ENCODE measurements at regions not wholly inside any gene's neighbourhood (a gene's known extent, or its start where the extent isn't known, plus 50 kb on each side); places are given as distances from the start of the nearest gene placed in this dataset.
"Not testable (repeated sequence)": the region's sequence is repeated elsewhere in the genome, so short reads cannot be mapped to it uniquely, and the experiment has no call there.

DNA sequence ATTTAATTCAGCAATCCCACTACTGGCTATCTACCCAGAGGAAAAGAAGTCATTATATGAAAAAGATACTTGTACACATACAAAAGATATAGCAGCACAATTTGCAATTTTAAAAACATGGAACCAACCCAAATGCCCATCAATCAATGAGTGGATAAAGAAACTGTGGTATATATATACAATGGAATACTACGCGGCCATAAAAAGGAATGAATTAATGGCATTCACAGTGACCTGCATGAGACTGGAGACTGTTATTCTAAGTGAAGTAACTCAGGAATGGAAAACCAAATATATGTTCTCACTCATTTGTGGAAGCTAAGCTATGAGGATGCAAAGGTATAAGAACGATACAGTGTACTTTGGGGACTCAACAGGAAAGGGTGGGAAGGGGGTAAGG, 102.8 kb upstream of the KCNMA1 start:
- not testable (repeated sequence) for DNase-seq (ENCODE audit: low read depth, low spot score); H3K4me3 ChIP-seq (ENCODE audit: low read length)

DNA sequence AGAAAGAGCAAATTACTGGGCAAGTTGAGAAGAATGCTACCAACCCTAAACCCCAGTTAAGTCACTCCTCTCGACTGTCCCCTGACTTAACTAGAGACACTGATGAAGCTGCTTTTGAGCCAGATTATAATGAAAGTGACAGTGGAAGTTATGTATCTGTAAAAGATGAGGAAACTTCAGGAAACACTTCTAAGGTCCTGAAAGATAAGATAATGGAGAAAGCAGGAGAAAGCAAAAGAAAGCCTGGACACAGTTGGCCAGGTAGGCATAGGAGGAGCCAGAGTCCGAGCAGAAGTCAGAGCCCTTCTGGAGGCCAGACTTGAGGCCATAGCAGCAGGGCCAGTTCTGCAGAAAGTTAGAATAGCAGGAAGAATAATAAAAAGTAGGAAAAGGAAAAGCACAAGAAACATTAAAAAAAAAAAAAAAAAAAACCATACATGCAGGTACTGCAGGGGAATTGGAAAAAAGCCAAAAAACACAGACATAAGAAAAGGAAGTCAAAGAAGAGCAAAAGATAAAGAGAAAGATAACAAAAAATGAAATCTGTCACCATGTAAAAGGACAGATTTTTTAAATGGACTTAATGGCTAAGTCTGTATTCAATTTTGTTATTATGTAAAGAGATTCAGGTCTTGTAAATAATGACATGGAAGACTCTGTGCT, 101.0 kb upstream of the KCNMA1 start:
- no peak for DNase-seq (ENCODE audit: low read depth, low spot score)
- no peak overlapping the region for H3K4me3 ChIP-seq (ENCODE audit: low read length)

DNA sequence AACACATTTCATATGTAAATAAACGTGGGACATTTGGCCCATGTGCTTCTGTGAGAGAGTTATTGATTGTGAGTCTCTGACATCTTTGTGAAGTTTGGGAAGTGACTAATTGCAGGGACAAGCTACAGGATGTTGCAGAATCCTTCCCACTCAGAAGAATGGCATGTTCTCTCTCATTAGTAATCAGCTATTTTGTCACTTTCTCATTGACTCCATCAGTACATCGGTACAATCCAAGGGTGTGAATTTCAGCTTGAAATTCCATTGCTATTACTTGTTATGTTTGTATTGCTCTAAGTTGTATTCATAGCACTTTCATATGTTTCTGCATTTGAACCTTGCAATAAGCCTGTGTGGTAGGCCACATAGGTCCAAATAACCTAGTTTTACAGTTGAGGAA, 100.0 kb upstream of the KCNMA1 start:
- no peak for DNase-seq (ENCODE audit: low read depth, low spot score)
- H3K4me3 ChIP-seq (ENCODE audit: low read length), result no peak overlapping the region

DNA sequence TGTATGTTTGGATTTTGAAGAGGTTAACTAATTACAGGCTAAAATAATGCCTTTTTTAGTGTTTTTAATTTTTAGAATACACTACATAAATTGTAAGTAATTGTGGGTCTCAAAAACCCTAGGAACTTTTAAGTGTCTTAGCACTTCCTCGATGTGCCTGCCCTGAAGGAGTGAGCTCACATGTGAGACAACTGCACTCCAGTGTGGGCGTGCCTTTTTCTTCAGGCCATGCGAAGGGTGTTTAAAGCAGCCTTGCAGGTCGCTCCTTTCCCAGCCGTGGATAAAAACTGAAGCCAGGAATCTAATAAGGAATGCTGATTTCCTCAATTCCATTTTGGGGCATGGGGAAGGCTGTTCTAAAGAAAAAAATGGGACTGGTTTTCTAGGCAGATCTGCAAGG, 97.5 kb upstream of the KCNMA1 start:
- H3K4me3 ChIP-seq (ENCODE audit: low read length); DNase-seq (ENCODE audit: low read depth, low spot score): not testable (repeated sequence)

DNA sequence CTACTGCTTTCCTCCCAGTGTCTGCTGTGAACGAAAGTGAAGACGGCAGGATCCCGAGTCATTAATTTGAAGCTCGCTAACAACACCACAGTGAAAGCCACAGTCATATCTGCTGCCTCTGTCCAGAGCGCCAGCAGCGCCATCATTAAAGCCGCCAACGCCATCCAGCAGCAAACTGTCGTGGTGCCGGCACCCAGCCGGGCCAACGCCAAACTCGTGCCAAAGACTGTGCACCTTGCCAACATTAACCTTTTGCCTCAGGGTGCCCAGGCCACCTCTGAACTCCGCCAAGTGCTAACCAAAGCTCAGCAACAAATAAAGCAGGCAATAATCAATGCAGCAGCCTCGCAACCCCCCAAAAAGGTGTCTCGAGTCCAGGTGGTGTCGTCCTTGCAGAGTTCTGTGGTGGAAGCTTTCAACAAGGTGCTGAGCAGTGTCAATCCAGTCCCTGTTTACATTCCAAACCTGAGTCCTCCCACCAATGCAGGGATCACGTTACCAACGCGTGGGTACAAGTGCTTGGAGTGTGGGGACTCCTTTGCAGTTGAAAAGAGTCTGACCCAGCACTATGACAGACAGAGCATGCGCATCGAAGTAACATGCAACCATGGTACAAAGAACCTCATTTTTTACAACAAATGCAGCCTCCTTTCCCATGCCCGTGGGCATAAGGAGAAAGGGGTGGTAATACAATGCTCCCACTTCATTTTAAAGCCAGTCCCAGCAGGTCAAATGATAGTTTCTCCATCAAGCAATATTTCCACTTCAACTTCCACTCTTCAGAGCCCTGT, 94.8 kb upstream of the KCNMA1 start:
- DNase-seq (ENCODE audit: low read depth, low spot score), result no peak
- H3K4me3 ChIP-seq (ENCODE audit: low read length), result no peak overlapping the region

DNA sequence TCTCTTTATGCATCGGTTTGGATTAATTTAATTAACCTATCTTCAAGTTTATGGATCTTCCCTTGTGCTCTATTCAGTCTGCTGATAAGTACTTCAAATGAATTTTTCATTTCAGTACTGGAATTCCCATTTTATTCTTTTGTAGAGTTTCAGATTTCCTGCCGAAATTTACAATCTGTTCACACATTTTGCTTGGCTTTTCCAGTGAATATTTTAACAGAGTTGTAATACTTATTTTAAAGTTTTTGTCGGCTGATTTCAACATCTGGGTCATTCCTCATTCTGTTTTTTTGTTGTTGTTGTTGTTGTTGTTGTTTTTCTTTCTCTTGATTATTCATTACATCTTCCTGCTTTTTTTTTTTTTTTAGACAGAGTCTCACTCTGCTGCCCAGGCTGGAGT, 89.9 kb upstream of the KCNMA1 start:
- DNase-seq (ENCODE audit: low read depth, low spot score), result no peak
- no peak overlapping the region for H3K4me3 ChIP-seq (ENCODE audit: low read length)

DNA sequence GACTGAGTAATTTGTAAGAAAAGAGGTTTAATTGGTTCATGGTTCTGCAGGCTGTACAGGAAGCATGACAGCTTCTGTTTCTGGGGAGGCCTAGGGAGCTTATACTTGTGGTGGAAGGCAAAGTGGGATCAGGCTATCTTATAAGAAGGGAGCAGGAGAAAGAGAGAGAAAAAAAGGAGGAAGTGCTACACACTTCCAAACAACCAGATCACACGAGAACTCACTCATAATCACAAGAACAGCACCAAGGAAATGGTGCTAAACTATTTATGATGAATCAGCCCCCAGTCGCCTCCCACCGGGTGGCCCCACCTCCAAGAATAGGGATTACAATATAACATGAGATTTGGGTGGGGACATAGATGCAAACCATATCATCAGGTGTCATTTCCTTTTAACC, 89.1 kb upstream of the KCNMA1 start:
- no peak for DNase-seq (ENCODE audit: low read depth, low spot score)
- no peak overlapping the region for H3K4me3 ChIP-seq (ENCODE audit: low read length)

DNA sequence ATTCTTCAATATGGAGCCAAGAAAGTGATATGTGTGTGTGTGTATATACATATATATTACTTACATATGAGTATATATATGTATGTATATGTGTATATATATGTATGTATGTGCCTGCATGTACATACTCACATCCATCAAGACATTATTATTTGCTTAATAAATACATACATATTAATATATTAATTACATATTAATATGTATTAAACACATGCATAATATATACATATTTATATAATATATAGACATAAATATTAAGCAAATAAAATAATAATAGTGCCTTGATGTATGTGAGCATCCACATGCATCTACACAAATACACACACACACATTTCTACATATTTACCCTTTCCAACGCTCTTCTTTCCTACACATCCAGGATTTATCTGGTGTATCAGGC, 88.7 kb upstream of the KCNMA1 start:
- no peak for DNase-seq (ENCODE audit: low read depth, low spot score)
- H3K4me3 ChIP-seq (ENCODE audit: low read length), result no peak overlapping the region

DNA sequence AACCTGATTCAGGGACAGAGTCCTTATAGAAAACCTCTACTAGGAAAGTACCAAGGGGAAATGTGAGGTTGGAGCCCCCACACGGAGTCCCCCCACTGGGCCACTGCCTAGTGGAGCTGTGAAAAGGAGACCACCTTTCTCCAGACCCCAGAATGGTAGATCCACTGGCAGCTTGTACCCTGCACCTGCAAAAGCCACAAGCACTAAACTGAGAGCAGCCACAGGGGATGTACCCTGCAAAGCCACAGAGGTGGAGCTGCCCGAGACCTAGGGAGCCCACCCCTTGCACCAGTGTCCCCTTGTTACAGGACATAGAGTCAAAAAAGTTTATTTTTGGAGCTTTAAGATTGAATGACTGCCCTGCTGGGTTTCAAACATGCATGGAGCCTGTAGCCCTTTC, 87.2 kb upstream of the KCNMA1 start:
- DNase-seq (ENCODE audit: low read depth, low spot score), result no peak
- no peak overlapping the region for H3K4me3 ChIP-seq (ENCODE audit: low read length)

DNA sequence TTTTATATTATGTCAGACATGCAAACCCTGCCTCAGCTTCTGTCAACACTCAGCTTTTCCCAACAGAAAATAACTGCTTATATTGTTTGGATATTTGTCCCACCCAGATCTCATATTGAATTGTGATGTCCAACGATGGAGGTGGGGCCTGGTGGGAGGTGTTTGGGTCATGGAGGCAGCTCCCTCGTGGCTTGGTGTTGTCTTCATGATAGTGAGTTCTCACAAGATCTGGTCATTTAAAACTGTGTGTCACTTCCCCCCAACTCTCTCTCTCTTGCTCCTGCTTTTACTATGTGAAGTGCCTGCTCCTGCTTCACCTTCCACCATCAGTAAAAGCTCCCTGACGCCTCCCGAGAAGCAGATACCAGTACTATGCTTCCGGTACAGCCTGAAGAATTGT, 85.8 kb upstream of the KCNMA1 start:
- DNase-seq (ENCODE audit: low read depth, low spot score), result no peak
- H3K4me3 ChIP-seq (ENCODE audit: low read length), result no peak overlapping the region

DNA sequence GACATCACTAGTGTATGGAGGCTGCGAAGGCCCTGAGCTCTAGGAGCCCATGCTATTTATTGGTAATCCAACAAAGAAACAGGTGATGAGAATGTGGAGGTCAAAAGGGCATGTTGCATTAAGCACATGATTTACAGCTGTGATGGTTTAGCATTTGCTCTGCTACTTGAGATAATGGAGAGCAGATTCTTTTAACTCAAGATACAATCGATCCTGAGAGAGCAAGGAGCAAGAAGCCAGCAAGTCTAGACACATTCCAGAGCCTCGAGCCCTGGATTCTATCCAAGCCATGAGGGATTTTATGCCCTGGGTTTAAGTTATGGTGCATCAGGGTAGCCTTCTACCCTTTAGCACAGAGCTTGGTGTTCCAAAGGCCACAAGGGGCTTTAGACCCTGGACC, 85.3 kb upstream of the KCNMA1 start:
- DNase-seq (ENCODE audit: low read depth, low spot score); H3K4me3 ChIP-seq (ENCODE audit: low read length): not testable (repeated sequence)

DNA sequence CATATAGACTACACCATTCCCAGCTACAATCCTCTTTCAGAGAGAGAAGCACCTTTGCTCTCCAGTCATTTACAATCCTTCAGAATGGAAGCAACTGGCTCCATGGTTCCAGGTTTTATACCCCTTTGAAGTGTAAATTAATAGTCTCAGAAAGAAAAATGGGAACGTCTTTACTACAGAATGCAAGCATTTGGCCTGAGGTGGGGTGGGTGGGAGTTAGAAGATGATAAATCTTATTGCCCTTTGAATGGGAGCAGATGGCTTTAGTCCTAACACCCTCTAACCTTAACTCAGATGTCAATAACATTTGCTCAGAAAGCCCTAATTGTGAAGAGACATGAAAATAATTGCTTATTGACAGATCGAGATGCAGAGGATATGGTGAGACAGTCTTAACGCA, 84.2 kb upstream of the KCNMA1 start:
- DNase-seq (ENCODE audit: low read depth, low spot score), result no peak
- no peak overlapping the region for H3K4me3 ChIP-seq (ENCODE audit: low read length)

DNA sequence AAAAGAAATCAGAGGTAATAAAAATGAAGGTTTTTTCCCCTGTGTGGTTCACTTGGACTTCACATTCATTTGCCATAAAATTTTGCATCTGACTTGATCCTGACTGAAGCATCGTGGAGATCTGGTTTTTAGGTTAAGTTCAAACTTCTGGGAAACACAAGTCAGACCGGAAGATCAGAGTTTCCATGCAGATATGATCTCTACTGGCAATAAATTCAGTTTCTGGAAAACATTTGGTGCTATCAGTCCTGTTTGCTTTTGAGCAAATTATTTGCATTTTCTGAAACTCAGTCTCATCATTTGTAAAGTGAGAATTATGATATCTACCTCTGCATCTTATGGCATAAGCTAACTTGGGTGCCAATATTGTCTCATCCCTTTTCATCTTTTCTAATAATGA, 81.3 kb upstream of the KCNMA1 start:
- H3K4me3 ChIP-seq (ENCODE audit: low read length), result no peak overlapping the region
- no peak for DNase-seq (ENCODE audit: low read depth, low spot score)

DNA sequence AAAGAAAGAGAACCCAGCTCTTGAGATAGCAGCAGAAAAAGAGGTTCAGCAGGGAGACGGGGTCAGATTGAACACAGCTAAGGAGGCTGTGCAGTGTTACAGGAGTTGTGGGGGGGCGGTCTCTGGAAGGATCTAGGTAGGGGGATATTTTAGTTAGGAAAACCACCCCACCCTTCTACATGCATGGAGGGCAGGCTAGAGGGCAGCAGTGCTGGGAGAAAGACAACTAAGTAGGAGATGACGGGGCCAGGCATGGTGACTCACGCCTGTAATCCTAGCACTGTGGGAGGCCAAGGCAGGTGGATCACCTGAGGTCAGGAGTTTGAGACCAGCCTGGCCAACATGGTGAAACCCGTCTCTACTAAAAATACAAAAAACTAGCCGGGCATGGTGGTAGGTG, 80.7 kb upstream of the KCNMA1 start:
- DNase-seq (ENCODE audit: low read depth, low spot score); H3K4me3 ChIP-seq (ENCODE audit: low read length): not testable (repeated sequence)

DNA sequence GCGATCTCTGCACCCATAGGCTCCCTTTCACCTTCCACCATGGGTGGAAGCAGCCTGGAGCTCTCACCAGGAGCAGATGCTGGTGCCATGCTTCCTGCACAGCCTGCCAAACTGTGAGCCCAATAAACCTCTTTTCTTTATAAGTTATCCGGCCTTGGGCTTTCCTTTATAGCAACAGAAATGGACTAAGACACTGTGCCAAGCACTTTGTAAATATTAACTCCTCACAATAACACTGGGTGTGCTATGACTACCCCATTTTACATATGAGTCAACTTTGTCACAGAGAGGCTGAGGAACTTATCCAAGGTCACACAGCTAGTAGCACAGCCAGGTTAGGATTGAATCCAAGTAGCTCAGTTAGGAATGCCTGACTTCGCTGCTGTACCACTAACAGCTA, 79.7 kb upstream of the KCNMA1 start:
- H3K4me3 ChIP-seq (ENCODE audit: low read length), result no peak overlapping the region

DNA sequence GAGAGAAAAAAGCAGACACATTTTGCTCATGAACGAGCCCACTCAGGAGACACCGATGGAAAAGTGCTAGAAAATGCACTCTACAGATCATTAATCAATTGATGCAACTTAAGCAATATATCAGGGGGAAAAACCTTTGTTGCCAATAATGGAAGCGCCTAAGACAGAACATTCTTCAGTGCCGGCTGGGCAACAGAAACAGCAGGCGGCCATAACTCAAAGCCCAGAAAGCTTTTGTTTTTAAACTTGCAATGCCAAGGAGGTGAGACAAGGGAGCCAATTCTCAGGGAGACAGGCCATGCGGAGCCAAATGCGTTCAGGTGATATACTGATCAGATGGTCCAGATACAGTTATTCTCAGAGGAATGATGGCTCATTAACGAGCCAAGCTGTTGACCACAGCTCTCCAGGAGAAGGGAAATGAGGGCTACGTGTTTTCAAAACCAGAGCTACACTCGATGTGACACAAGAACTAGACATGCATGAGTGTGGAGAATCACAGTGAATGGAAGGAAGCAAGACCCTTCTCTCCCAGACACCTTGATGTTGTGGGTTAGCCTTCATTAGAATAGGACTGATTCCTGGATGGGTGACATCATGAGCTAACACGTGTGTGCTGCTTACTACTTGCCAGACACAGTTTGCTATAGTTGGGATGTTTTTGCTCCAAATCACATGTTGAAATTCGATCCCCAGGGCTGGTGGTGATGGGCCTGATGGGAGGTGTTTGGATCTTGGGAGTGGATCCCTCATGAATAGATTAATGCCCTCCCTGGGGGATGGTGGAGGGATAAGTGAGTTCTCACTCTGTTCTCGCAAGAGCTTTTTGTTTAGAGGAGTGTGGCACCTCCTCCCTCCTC, 79.1 kb upstream of the KCNMA1 start:
- no peak for DNase-seq (ENCODE audit: low read depth, low spot score)
- H3K4me3 ChIP-seq (ENCODE audit: low read length), result no peak overlapping the region

More for the DNA sequence above, 79.7 kb upstream of the KCNMA1 start:
- no peak for DNase-seq (ENCODE audit: low read depth, low spot score)

DNA sequence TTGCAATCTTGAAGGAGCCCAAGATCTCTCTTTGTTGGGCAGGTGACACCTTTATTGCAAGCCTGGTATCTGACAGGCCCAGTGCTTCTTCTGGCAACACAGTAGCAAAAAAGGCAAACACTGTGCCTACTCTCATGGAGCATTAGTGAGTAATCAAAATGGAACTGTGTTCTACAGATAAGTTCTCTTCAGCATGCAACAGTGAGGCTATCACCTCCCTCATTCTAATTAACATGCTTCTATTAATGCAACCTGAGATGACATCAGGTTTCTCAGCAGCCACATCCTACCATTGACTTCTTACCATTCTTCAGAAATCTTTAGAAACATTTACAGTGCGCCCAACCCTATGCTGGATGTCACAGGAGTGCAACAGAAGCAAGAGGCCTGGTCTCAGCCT, 77.9 kb upstream of the KCNMA1 start:
- H3K4me3 ChIP-seq (ENCODE audit: low read length), result no peak overlapping the region
- no peak for DNase-seq (ENCODE audit: low read depth, low spot score)

DNA sequence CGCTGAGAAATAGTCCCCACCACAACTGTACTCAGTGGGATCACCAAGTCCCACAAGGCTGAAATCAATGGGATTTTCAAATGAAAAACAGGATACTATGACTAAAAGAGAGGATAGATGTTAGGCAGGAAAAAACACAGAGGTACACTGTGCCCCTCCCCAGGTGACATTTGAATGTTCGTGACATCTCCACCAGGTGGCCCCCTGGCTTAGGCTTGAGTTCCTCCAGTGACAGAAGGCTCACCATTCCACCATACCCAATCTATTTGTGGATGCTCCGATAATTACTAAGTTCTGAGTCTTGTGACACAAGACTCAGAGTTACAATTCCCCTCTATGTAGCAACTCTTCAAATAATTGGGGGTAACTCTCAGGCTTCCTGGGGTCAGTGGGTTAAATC, 77.5 kb upstream of the KCNMA1 start:
- peak; percentile 10 for DNase-seq (ENCODE audit: low read depth, low spot score)

DNA sequence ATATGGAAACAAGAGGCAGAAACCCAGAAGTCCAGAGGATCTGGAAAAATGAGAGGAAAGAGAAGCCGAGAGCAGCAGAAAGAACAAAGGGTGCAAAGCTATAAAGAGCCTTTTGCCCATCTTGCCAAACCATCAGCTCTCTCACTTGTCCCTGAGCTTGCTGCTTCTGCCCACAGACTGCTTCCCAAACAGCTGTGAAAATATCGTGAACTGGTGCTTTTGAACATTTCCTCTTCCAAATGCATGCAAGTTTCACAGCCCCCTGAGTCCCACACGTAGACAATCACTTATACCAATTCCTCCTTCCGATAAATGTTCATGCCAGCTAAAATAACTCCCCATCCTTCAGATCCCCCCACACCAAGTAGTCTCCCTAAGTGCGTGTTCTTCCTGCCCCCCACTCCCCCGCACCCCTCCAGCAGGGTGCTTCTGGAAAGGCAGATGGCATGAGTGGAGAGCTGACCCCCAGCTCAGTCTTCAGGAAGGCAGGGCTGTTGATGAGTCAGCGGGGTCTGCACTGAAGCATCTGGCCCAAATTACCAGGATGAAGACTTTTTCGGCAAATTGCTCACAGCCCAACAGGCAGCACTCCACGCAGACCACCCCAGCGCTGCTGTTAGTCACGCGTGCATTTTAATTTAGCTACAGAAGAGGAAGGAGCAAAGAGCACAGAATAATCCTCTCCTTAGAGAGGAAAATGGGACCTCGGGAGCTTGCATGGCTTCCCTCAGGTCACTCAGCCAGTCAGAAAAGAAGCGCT, 76.1 kb upstream of the KCNMA1 start:
- H3K4me3 ChIP-seq (ENCODE audit: low read length), result no peak overlapping the region
- no peak for DNase-seq (ENCODE audit: low read depth, low spot score)

More for the DNA sequence above, 77.5 kb upstream of the KCNMA1 start:
- H3K4me3 ChIP-seq (ENCODE audit: low read length), result no peak overlapping the region
